ENCODE measurements at regions not wholly inside any gene's neighbourhood (a gene's known extent, or its start where the extent isn't known, plus 50 kb on each side); places are given as distances from the start of the nearest gene placed in this dataset.
"Not testable (repeated sequence)": the region's sequence is repeated elsewhere in the genome, so short reads cannot be mapped to it uniquely, and the experiment has no call there.

- DNase-seq = not testable (repeated sequence)
These were observed 330.1 kb upstream of the AR start for GRCh38 chrX:67213686-67214085.

DNA sequence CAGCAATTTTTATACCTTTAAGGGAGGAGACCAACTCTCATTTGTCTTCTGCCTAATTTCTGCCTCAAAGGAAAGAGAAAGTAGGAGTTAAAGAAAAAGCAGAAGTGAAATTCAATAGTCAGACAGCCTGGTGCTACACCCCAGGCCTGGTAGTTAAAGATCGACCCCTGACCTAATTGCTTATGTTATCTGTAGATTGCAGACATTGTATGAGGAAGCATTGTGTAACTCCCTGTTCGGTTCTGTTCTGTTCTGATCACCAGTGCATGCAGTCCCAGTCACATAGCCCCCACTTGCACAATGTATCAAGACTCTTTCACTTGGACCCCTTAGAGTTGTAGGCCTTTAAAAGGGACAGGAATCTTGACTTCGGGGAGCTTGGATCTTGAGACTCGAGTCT is 335.9 kb upstream of the AR start:
- no peak for DNase-seq

GRCh38 chrX:67159437-67159836 is 384.4 kb upstream of the AR start:
- no peak for DNase-seq

DNA sequence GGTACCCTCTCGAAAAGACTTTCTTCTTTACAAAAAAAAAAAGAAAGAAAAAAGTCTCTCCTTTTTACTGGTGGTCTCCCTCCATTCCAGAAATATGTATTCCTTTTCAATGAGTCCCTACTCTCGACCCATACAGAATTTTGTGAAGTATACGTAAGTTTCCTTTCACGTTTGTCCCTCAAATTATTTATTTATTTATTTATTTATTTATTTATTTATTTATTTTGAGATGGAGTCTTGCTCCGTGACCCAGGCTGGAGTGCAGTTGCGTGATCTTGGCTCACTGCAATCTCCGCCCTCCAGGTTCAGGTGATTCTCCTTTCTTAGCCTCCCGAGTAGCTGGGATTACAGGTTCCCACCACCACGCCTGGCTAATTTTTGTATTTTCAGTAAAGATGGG is 429.2 kb upstream of the AR start:
- DNase-seq = no peak

DNA sequence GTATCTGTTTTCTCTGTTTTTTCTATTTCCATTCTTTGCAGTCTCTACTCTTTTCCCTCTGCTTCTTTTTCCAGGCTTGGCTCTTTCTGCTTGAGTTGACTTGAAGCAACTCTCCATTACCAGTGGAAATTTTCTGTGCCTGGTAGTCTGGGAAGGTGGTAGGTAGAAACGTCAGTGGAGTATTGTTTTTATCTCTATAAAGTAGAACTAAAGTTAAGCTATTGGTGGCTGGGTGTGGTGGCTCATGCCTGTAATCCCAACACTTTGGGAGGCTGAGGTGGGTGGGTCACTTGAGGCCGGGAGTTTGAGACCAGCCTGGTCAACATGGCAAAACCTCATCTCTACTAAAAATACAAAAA is 438.1 kb upstream of the AR start:
- no peak for DNase-seq

GRCh38 chrX:67104982-67105757 is 438.7 kb upstream of the AR start:
- DNase-seq = no peak

DNA sequence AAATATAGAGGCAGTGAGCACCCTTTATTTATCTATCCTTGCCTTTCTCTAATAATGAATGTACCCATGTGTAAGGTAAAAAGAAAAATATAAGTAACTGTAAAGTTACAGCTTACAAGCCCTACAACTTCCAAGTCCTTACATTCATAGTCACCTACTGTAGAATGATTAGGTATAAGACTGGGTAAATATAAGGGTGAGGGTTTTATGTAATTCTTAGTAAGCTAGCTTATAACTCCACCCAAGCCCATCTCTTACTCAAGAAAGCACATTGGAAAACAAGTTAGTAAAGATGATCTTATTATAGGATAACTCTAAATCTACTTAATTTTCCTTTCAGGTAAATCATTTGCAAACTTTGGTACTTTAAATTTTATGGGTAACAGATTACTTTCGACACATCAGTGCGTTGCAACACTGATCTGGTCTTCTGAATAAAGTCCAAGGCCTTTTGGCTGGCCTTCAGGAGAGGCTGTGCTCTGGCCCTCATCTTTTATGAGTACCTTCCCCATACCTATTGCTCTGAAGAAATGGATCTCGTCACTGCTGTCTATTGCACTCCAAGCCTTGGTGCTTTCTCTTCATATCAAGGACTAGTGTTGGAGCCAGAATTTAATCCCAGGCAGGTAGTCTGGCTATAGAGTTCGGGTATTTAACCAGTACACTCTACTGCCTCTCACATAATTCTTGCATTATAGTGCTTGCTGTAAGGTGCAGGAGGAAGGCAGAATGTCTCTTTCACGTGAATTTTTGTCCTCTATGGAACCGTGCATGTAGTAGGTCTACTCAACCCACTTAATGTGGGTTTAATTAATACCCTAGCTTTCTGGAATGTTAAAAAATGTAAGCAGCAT is 443.6 kb upstream of the AR start:
- no peak for DNase-seq

GRCh38 chrX:67094061-67094460 is 449.8 kb upstream of the AR start:
- DNase-seq = no peak

GRCh38 chrX:67050760-67051159 is 411.9 kb upstream of the EDA2R start:
- DNase-seq = no peak

DNA sequence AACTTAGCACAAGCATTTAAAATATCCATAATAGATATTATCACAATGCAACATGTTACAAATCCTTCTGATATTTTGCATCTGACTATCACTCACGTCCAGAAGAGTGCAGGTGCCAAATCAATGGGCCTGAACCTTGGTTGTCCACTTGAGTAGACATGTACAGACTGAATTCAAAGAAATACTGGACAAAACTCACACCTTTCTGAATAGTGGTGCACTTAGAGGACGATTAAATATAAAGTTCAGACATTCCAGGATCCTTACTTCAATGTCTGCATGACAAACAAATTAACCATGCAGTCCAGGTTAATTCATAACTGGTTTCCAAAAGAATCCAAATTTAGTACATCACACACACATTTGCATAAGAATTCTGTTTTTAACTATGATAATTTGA is 406.0 kb upstream of the EDA2R start:
- no peak for DNase-seq

DNA sequence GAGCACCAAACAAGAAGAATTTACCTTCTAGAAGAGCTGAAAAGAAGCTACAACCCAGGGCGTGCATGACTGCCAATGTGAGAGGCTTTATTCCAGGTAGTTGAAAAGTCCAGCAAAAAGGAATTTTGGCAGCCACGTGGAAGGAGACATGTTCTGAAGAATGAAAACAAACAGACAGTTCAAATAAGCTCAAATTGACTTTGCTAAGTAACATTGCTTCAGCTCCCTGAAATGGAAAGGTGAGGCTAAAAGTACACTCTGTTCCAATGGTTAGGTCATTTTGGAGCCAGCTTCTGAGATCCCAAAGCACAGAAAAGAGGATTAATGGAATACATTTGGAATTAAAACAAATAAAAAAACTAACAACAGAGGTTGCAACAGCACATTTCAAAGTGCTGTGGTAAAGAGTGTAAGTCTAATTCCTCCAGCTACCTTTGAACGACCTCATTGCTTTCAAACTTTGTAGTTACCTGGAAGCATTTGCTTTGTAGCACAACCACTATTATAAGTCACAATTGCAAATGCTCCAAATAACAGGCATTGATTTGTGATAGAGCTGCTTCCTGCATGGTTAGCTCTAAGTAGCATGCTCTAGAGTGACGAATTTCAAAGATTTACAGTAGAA is 405.3 kb upstream of the EDA2R start:
- no peak for DNase-seq

- no peak for DNase-seq
These were observed 365.6 kb upstream of the EDA2R start for GRCh38 chrX:67004451-67004850.

DNA sequence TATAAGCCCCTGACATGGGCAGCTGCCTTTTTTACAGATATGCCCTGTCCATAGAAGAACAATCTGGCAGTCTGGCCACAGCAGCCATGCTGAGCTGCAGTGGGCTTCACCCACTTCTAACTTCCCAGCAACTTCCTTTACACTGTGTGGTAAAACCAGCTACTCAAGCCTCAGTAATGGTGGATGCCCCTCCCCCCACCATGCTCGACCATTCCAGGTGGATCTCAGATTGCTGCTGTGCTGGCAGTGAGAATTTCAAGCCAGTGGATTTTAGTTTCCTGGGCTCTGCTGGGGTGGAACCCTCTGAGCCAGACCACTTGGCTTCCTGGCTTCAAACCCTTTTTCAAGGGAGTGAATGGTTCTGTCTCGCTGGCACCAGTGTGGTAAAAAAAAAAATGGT is 355.9 kb upstream of the EDA2R start:
- no peak for DNase-seq

DNA sequence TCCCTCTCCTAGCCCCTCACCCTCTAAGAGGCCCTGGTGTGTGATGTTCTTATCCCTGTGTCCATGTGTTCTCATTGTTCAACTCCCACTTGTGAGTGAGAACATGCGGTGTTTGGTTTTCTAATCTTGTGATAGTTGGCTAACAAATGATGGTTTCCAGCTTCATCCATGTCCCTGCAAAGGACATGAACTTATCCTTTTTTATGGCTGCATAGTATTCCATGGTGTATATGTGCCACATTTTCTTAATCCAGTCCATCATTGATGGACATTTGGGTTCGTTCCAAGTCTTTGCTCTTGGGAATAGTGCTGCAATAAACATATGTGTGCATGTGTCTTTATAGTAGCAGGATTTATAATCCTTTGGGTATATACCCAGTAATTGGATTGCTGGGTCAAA is 353.2 kb upstream of the EDA2R start:
- not testable (repeated sequence) for DNase-seq

DNA sequence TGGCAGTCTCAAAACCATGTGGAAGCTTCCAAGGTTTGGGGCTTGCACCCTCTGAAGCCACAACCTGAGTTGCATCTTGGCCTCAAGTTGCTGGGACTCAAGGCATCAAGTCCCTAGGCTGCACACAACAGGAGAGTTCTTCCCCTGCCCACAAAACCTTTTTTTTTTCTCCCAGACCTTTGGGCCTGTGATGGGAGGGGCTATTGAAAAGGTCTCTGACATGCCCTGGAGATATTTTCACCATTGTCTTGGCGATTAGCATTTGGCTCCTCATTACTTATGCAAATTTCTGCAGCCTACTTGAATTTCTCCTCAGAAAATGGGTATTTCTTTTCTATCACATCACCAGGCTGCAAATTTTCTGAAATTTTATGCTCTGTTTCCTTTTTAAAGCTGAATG is 349.5 kb upstream of the EDA2R start:
- no peak for DNase-seq

DNA sequence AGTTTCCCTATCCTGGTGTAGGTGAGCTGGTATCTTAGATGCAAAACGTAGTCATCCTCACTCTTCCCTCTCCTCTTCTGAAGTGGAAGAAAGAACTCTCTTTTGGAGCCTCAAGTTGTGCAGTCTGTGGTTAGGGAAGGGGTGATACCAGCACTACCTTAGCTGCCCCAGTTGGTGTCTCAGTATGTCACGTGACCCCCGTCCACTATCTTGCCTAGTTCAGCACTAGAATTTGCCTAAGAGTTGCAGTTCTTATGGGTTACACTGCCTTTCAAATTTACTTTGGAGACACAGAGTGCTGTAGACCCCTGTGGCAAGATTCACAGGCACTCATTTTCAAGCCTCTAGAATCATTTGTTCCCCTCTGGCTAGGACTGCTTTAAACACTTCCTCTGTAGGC is 322.8 kb upstream of the EDA2R start:
- no peak for DNase-seq

DNA sequence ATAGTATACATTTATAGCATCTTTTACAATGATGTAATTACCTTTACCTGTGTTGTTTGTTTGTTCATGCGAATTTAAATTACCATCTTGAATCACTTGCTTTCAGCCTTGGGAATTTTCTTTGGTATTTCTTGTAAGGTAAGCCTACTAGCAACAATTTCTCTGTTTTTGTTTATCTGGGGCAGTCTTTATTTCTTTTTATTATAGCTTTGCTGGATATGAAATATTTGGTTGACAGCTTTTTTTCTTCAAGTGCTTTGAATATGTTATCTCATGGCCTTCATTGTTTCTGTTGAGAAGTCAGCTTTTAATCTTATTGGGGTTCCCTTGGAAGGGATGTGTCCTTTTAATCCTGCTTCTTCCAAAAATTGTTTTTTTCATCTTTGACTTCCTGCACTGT is 292.8 kb upstream of the EDA2R start:
- DNase-seq = no peak

GRCh38 chrX:66930516-66930915 is 291.6 kb upstream of the EDA2R start:
- DNase-seq = not testable (repeated sequence)

DNA sequence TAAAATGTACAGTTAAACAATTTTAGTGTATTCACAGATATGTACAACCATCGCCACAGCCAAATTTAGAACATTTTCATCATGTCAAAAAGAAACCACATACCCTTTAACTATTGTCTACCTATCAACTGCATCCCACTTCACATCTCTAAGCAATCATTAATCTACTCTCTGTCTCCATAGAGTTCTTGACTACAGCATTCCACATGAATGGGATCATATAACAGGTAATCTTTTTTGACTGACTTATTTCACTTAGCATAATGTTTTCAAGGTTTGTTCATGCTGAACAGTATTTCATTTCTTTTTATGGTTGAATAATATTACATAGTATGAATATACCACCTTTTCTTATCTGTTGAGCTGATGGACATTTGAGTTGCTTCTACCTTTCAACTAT is 281.4 kb upstream of the EDA2R start:
- no peak for DNase-seq

DNA sequence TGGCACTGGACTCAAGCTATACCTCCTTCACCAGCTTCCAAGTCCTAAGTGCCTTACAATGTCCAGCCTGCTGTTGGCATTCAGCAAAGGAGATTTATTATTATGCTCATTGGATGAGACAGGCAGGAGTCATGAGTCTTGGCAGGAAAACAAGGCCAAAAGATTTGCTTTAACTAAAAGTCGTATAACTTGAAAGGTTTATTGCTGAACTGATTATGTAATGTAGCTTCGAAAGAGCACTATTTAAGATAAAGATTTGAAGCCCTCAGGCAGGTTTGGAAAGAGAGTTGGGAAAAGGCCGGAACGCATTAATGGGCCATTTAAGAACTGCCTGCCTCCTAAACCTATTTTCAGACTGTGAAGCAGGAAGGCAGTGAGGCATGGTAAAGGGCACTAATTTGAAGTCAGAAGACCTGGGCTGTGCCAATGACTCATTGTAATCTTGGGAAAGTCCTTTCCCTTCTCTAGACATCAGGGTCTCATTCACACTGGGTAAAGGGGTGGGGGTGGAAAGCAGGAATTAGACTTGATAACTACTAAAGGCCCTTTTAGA is 280.5 kb upstream of the EDA2R start:
- DNase-seq = no peak

DNA sequence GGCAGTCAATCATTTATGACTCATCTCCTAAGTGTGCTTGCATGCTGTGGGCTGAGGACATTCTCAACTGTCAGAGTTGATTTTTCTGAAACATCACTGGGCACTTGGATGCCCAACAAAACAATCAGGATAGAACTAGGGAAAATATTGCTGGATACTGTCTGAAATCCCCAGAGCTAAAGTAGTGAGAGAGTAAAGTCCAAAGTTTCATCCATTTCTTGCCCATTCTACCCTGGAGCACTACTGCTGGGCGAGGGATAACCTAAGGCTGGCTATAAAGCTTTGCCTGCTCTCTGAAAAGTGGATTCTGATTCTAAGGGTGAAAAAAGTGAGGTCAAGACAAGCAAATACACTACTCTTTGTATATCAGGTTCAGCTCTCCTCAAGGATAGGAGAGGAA is 279.6 kb upstream of the EDA2R start:
- DNase-seq = no peak

- DNase-seq = no peak
These were observed 277.0 kb upstream of the EDA2R start for GRCh38 chrX:66915893-66916292.

DNA sequence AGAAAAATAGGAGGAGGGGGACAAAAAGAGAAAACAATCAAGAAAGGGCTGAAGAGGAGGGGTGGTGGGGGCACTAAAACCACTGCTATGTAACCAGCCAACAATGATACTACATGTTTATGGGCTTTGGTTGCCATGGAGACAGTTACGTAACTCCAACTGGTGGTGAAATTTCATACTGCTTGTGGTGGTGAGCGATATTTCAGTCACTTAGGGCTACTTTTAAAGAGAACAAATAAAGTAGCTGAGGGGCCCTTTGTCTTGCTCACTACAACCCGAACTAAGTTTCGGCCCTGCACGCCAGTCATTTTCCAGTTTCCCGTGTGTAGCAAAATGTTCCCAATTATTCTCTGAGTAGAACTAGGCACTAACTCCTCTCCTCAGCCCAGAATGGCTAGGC is 275.2 kb upstream of the EDA2R start:
- no peak for DNase-seq

DNA sequence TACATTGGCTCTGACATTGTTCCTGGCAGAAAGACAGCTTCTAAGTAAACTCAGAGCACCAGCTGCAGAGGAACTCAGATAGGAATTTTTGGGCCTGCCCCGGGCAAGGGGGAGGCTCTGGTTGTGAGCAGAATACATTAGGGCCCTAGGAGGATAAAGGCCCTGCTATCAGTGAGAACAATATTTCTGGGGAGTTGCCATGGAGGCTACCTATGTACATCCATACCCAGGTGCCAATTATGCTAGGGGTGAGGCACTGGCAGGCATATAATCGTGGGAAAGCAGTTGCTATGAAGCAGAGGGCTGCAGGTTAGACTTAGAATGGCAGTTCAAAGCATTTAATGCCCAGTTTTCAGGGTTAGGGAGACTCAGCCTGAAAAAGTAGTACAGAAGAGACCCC is 273.5 kb upstream of the EDA2R start:
- no peak for DNase-seq

Measured in CD4-positive, alpha-beta T cell treated with Interleukin-6 for 4 hours (primary cell).